ENCODE measurements at regions not wholly inside any gene's neighbourhood (a gene's known extent, or its start where the extent isn't known, plus 50 kb on each side); places are given as distances from the start of the nearest gene placed in this dataset.

DNA sequence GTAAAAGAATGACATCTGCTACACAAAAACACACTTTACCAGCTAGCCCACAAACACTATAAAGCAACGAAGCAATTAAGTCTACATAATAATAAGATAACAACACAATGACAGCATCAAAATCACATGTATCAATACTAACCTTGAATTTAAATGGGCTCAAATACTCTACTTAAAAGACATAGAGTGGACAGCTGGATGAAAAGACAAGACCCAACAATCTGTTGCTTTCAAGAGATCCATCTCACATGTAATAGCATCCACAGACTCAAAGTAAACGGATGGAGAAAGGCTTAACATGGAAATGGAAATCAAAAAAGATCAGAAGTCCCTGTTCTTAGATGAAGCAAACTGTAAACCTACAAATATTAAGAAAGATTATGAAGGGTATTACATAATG, 2175.9 kb downstream of the PCDH9 start:
- H3K4me3 ChIP-seq = no peak overlapping the region
- no peaks in the 10 kb centered on the region for H3K27me3 ChIP-seq
- no peak for DNase-seq (ENCODE audit: low spot score)
- TF ChIP-seq, protein P1, sequence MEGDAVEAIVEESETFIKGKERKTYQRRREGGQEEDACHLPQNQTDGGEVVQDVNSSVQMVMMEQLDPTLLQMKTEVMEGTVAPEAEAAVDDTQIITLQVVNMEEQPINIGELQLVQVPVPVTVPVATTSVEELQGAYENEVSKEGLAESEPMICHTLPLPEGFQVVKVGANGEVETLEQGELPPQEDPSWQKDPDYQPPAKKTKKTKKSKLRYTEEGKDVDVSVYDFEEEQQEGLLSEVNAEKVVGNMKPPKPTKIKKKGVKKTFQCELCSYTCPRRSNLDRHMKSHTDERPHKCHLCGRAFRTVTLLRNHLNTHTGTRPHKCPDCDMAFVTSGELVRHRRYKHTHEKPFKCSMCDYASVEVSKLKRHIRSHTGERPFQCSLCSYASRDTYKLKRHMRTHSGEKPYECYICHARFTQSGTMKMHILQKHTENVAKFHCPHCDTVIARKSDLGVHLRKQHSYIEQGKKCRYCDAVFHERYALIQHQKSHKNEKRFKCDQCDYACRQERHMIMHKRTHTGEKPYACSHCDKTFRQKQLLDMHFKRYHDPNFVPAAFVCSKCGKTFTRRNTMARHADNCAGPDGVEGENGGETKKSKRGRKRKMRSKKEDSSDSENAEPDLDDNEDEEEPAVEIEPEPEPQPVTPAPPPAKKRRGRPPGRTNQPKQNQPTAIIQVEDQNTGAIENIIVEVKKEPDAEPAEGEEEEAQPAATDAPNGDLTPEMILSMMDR (IDR thresholded peaks at IDR 0.05) = no peak
- no peak overlapping the region for H3K27ac ChIP-seq
- no peaks in the 10 kb centered on the region for H3K36me3 ChIP-seq
- H3K4me1 ChIP-seq = no peaks in the 10 kb centered on the region
- H3K9me3 ChIP-seq = peaks cover 0 to 11% of the 10 kb centered on the region in 2 donors

DNA sequence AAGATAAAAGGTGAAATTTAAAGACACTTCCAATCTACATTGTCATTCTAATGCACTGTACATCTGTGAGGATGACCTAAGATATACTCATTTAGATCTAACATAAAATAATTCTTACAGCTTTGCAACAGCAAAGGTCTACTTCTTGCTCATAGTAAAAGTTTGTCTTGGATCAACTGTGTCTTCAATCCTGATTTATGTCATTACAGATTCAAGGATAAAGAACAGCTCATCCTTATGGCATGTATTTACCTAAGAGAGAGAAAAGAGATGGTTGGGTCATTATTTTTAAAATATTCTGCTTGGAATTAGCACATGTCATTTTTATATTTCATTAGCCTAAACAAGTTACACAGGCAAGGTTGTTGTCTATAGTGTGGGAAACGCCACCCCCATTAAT, 2193.1 kb downstream of the PCDH9 start:
- H3K36me3 ChIP-seq = no peaks in the 10 kb centered on the region

DNA sequence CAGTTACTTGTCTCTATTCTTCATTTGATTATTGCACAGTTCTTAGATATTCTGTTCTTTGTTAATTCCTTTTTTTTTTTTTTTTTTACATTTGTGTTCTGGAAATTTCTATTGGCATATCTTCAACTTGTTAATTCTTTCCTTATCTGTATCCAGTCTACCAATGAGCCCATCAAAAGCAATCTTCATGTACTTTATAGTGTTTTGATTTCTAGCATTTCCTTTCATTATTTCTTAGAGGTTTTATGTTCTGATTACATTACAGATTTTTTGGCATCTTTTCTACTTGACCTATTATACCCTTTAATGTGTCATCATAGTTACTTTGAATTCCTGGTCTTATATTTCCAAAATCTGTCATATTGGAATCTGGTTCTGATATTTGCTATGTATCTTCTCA, 2194.8 kb downstream of the PCDH9 start:
- TF ChIP-seq, protein P1 (IDR thresholded peaks at IDR 0.05) = no peak
- DNase-seq (ENCODE audit: low spot score) = no peak
- Histone ChIP-seq H3K9me3 (no peaks in the 10 kb centered on the region), H3K4me1 (no peaks in the 10 kb centered on the region), H3K27ac (no peak overlapping the region), H3K36me3 (no peaks in the 10 kb centered on the region), H3K27me3 (no peaks in the 10 kb centered on the region), H3K4me3 (no peak overlapping the region)

More for the DNA sequence above, 2193.1 kb downstream of the PCDH9 start:
- Histone ChIP-seq H3K4me3 (no peak overlapping the region), H3K27ac (no peak overlapping the region), H3K27me3 (no peaks in the 10 kb centered on the region), H3K4me1 (no peaks in the 10 kb centered on the region), H3K9me3 (no peaks in the 10 kb centered on the region)
- TF ChIP-seq, protein P1 (IDR thresholded peaks at IDR 0.05) = no peak
- DNase-seq (ENCODE audit: low spot score) = no peak

DNA sequence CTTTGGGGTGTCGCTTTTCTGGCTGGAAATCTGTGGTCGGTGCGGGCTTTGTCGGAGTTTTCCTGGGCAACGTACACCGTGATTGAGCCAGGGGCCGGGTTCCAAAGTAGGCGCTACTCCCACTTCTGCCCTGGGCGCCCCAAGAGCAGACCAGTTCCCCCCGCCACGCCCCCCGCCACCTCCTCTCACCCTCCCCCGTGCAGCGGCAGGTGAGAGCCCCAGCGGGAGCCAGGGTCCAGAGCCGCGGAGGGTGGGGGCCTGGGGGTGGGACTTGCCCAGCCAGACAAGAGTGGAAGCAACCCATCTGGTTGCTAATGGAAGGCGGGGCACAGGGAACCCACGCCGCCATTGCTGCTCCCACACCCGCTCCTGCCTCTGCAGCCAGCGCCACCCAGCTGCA, 2195.9 kb downstream of the PCDH9 start:
- Histone ChIP-seq H3K27ac (no peak overlapping the region), H3K27me3 (no peaks in the 10 kb centered on the region), H3K36me3 (no peaks in the 10 kb centered on the region), H3K4me1 (no peaks in the 10 kb centered on the region), H3K9me3 (no peaks in the 10 kb centered on the region), H3K4me3 (no peak overlapping the region)
- DNase-seq (ENCODE audit: low spot score) = no peak
- TF ChIP-seq, protein P1 (IDR thresholded peaks at IDR 0.05) = no peak

DNA sequence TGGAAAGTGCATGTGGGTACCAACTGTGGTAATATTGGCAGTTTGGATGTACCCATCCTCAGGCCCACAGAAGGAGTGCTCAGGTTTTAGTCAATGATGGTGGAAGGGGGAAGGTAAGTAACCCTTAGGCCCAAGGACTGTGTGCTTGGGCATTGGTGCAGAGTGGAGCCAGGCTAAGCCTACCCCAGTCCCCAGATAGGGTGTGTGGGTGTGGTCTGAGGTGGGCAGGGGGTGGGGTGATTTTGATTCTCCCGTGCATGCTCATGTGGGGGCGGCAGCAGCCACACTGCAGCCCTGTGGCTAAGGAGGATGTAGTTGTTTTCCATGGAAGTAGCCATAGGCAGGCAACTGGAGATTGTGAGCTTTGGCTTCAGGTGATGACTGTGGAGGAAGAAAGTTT, 2197.3 kb downstream of the PCDH9 start:
- no peak overlapping the region for H3K4me3 ChIP-seq

DNA sequence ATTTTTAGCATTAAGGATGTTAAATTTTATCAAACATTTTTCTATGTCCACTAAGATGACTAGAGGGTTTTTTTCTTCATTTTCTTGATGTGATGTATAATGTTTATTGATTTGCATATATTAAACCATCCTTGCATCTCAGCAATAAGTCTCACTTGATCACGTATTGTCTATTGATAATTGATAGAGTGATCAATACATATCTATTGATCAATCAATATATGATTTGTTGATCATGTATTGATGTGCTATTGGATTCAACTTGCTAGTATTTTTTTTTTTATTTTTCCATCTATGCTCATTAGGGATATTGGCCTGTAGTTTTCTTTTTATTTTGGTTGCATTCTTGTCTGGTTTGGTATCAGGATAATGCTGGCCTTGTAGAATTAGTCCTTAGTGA, 2202.0 kb downstream of the PCDH9 start:
- TF ChIP-seq, protein P1 (IDR thresholded peaks at IDR 0.05) = no peak

More for the DNA sequence above, 2197.3 kb downstream of the PCDH9 start:
- H3K27ac ChIP-seq = no peak overlapping the region
- TF ChIP-seq, protein P1 (IDR thresholded peaks at IDR 0.05) = no peak
- no peaks in the 10 kb centered on the region for H3K9me3 ChIP-seq
- H3K27me3 ChIP-seq = no peaks in the 10 kb centered on the region
- no peak for DNase-seq (ENCODE audit: low spot score)
- no peaks in the 10 kb centered on the region for H3K4me1 ChIP-seq
- no peaks in the 10 kb centered on the region for H3K36me3 ChIP-seq

More for the DNA sequence above, 2202.0 kb downstream of the PCDH9 start:
- Histone ChIP-seq H3K4me3 (no peak overlapping the region), H3K4me1 (no peaks in the 10 kb centered on the region), H3K9me3 (peaks cover 0 to 4% of the 10 kb centered on the region in 2 donors), H3K36me3 (no peaks in the 10 kb centered on the region), H3K27me3 (no peaks in the 10 kb centered on the region), H3K27ac (no peak overlapping the region)
- DNase-seq (ENCODE audit: low spot score) = no peak
